Superior temporal gyrus (tissue), 1 donor: ENCODE measurements at regions not wholly inside any gene's neighbourhood (a gene's known extent, or its start where the extent isn't known, plus 50 kb on each side); places are given as distances from the start of the nearest gene placed in this dataset.

Experiments used
- DNase-seq: peaks from one replicate; pipeline ENCODE4 v3.0.0-alpha.2; 2016; ENCODE audit errors: extremely low spot score

DNA sequence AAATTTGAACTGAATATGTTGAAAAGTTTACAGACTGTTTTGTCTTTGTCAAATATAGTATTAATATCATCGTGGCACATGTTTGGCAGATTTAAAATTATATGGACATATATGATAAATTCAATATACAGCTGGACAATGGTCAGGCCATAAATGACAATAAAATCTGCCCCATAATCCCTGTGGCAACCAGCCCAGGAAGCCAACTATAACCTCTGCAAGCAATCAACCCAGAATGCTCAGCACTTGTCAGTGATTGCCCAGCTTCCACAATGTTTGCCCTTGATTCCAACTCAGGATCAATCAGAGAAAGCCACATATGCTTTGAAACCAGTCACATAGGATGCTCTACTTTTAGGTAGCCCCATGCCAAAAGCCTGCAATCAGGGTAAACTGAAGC is 671.9 kb downstream of the SUCLG1 start:
- no peak for DNase-seq

DNA sequence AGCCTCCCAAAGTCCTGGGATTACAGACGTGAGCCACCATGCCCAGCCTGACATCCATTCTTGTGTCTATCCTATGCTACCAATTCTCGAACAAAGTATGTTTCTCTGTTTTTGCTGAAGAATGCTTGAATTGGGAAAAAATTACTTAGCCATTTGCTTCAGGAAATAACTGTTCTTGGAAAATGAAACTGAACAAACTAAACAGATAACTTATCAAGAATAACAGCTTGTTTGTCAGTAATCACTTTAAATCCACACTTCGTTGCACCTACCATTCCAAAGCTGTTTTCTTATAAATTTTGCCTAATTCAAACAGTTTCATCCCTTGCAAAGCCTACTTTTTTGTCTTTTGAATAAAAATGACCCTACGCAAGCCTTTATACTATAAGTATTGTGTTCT is 672.9 kb downstream of the SUCLG1 start:
- DNase-seq: no peak

DNA sequence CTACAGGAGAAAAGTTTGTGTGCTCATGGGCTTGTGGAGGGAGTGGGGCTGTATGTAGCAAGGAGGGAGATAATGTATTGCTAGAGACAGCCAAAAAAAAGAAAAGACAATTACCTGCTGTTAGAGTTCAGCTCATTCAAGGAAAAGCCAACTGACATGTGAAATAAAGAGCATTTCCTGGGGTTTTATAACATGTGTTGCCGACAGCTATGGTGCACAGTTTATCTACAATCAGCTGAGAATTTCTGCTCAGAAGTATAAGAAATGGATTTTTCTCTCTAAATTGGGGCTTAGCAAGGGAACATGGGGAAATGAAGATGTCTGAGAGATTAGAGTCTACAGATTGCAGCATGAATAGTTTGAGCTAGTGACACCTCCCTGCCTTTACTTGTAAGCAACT is 674.1 kb downstream of the SUCLG1 start:
- no peak for DNase-seq

DNA sequence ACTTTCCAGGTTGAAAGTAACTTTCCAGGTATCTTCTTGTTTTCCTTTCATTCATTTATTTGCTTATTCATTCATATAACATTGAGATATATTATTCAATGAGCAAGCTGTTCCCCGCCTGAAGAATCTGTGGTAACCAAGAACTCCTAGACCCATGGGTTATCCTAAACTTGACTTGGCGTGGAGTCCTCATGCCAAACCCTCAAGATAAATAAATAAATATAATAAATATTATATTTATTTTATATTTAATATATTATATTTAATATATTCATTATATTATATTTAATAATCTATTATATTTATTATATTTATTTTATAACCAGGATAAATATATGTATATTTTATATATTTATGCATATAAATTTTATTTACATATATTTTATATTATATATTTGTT is 674.8 kb downstream of the SUCLG1 start:
- no peak for DNase-seq

DNA sequence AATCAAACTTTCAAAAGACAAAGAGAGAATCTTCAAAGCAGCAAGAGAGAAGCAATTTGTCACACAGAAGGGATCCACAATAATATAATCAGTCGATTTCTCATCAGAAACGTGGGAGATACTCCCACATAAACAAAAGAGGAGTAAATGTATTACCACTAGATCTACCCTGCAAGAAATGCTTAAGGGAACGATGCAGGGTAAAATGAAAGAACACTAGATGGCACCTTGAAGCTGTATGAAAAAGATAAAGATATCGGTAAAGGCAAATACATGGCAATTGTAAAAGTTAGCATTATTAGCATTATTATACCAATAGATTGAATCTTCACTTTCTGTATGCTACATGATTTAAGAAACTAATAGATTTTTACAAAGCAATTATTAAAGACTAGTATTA is 677.0 kb downstream of the SUCLG1 start:
- no peak for DNase-seq

DNA sequence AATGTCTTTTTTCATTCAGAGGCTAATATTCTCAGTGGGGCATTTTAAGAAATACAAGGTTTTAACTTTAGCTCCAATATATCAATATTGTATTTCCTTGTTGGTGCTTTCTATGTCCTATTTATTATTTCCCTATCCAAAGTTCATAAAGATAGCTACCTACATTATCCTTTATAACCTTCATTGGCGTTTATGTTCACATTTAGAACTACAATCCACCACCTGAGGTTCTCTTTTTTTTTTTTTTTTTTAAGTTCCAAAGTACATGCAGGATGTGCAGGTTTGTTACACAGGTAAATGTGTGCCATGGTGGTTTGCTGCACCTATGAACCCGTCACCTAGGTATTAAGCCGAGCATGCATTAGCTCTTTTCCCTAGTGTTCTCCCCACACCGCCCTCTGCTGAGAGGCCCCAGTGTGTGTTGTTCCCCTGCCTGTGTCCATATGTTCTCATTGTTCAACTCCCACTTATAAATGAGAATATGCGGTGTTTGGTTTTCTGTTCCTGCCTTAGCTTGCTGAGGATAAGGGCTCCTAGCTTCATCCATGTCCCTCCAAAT is 694.6 kb downstream of the SUCLG1 start:
- no peak for DNase-seq

DNA sequence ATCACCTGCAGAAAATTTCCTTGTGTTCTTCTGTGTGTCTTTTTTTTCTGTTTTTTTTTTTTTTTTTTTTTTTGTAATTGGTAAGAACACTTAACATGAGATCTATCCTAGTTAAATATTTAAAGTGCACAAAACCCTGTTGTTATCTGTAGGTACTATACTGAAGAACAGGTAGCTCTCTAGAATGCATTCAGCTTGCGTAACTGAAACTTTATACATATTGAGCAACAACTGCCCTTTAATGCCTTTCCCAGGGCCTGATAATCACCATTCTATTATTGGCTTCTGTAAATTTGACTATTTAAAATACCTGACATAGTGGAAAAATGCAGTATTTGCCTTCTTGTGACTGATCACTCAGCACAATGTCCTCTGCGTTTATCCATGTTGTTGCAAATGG is 701.8 kb downstream of the SUCLG1 start:
- DNase-seq: no peak

DNA sequence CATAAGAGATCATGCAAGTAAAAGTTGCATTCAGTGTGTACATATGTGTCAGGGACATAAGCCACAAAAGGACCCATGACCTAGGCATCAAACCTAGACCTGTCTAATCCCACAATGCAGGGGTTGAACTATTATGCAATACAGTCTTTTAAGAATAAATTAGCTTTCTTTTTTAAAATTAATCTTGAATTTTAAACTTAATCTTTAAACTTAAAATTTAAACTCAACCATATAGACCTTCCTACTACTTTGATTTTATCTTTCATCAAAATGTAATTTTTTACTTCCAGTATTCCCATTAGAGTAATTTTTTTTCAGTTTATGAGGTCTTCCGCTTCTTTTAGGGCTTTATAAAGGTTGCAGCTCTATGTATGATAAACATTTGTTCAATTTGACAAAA is 702.9 kb downstream of the SUCLG1 start:
- no peak for DNase-seq

DNA sequence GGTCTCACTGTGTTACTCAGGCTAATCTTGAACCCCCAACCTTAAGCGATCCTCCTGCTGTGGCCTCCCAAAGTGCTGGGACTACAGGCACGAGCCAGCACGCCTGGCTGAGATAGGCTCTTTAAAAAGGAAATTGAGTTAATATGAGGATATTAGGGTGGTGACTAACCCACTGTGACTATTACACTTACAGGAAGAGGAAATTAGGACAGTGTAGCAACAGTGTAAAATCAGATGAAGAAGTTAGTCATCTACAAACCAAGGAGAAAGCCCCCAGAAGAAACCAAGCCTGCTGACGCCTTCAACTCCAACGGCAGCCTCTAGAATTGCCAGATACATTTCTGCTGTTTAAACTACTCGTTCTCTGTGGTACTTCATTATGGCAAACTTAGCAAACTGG is 711.9 kb downstream of the SUCLG1 start:
- DNase-seq: no peak

DNA sequence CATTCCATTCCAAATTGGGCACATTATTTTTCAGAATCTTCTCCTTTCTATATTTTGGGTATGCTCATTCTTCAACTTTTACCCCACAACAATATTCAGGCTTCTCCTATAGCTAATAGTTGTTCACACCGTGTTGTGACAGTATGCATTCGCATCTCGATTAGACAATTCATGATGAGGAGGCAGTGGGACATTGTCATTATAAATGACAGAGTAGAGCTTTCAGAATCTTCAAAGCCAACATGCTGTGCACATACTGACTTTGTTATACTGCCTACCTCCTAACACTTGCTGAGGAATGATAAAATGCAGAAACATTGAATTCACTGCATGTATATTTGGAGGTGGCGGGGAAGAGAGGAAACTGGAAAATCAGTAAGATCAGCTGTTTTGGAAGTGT is 714.2 kb downstream of the SUCLG1 start:
- DNase-seq: no peak

DNA sequence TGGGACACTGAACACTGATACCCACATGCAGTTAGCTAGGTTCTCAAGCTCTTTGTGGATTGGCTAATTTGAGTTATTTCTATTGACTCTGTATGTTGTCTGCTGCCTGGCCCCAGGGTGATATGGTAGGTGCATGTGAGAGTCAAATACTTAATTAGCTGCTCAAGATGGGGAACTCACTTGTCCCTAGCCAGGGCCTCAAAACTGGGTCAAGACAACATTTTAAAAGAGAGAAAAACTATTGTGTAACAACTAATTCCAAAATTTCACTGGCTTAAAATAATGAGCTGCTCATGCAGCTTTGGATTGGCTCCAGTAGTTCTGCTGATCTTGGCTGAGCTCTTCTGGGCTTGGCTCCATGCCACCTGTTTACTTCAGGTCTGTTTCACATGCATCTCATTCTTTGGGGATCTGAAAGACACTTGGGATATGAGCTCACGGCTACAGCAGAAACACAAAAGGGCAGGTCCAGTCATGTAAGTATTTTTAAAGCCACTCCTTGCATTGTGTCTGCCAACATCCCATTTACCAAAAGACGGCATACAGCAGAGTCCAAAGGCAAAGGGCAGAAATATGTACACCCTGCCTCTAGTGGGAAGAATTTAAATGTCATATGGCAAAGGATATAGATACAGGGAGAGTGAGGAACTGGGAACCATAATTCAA is 716.8 kb downstream of the SUCLG1 start:
- no peak for DNase-seq

DNA sequence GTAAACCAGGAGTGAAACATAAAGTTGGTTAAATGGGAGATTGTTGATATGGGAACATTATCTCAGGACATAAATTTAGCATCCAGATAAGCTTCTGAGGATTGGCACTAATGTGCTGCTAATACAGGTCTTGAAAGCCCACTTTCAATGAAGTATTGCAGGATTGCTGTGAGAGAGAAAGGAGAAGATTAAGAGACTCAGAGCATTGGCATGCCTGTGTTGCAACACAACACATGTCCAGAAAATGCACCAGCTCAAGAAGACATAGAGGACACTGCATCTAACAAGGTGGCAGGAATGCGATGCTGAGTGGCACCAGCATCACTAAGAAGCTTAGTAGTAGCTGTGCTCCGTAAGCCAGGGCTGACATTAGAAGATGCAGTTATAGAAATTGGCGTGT is 728.9 kb downstream of the SUCLG1 start:
- DNase-seq: no peak

DNA sequence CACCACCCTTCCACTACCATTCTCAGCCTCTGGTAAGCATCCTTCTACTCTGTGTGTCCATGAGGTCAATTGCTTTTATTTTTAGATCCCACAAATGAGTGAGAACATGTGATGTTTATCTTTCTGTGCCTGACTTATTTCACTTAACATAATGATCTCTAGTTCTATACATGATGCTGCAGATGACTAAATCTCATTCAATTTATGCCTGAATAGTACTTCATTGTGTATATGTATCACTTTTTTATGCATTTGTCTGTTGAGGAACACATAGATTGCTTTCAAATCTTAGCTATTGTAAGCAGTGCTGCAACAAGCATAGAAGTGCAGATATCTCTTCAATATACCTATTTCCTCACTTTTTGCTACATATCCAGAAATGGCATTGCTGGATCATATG is 733.3 kb downstream of the SUCLG1 start:
- no peak for DNase-seq

DNA sequence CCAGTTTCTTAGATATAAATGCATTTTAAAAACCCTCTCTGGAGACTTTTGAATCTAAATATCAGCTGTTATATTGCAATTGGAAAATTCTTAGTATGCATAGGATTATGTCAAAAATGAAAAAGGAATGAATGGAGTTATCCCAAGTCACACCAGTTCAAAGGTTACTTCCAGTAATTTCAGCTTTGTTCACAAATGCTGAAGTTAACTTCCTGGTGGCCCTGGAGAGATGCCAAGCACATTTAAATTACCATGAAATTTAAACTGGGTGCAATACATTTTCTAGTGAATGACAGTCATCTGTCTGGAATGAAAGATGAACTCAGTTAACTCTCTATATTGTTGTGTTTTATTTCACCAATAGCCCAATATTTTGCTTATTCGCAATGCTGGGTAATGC is 753.9 kb downstream of the SUCLG1 start:
- DNase-seq: no peak

DNA sequence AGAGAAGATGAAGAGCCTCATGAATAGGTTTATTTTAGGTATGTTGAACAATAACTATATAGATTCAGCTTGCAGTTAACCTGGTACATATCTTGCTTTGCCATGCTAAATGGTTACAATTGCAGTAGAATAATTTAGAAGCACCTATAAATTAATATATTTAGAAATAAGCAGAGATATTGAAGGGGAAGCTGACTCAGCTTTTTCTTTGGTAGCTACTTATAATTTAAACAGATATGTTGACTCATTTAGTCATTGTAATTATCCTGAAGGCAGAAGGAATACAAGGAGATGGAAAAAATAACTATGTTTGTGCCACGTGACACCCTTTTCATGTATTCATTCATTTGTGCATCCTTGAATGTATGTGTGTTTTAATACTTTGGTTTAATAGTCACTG is 755.5 kb downstream of the SUCLG1 start:
- no peak for DNase-seq

DNA sequence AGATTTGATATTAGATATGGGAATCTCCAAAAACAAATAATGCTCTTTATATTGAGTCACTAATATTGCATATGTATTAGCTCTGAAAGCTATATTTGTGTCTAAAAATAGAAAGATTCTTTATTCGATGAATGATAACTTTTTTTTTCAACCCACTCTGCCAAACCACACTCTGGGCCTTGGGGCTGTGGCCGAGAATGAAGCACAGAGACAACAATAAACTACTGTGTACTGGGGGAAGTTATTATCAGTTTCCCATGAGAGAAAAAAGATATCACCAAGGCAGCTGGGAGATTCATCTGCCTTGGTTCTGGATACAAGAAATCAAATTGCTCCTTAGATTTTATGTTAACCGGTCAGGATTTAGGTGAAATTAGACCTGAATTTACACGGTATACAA is 762.2 kb downstream of the SUCLG1 start:
- DNase-seq: no peak

DNA sequence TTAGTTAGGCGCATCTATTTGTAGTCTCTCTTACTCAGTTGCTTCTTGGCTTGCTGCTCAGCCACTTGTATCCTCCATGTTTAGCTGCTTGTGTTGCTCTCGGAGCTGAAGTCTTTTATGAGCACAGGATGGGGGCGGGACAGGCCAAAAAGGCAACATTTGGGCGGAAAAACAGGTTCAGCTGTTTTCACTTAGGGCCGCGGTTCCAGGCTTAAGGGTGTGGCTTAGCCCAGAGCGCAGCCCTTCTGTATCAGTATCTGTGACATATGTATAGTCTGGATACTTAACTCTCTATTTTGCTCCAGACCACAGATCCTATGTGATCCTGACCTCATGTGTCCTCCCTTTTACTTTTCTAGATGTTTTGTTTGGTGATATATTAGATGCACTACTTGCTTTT is 763.5 kb downstream of the SUCLG1 start:
- DNase-seq: no peak

DNA sequence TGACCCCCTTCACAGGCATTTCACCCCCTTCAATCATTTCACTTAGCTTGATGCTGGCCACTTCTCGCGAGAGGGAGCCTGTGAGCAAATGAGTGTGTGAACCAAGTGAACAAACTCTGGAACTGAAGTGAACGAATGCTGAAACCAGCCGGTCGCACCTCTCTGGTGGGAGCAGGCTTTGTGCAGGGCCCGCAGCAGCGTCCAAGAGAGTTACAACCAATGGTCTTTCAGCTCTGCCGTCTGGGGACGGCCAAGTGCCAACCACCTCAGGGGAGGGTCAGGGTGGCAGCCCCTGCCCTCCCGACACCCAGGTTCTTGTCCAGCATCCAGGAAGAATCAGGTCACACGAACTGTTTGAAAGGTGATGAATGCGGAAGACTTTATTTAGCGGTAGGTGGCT is 764.0 kb downstream of the SUCLG1 start:
- no peak for DNase-seq

DNA sequence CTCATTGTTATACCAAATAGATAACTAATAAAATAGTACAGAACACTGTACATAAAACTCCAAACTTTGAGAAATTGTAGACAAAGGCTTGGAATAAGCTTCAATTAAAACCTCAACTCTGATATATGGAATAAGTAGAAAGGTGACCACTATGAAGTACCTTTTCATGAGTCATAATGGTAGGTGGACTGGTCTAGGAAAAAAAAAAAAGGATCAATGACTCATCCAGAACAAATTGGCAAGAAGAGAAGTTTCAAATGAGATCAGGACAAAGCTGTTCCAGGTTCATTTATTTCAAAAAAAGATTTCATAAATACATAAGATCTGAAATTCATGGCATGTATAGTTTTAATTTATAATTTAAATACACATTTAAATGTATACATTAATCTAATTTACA is 769.7 kb downstream of the SUCLG1 start:
- no peak for DNase-seq

DNA sequence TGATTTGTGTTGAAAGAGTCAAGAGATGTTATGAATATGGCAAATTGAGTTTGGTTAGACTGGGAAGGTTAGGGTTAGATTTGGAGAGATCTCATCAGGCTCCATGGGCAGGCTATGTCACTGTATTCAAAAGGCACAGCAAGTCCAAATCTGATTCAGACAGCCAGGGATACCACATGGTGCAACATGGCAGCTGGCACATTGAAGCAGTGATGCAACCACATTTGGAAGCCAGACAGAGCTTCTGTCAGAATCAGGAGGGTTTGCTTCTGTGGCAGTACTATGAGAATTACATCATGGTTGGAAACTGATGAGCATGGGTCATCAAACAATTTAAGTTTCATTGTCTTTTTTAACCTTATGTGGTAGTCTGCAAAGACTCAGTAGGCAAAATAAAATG is 772.2 kb downstream of the SUCLG1 start:
- DNase-seq: peak; percentile 84

DNA sequence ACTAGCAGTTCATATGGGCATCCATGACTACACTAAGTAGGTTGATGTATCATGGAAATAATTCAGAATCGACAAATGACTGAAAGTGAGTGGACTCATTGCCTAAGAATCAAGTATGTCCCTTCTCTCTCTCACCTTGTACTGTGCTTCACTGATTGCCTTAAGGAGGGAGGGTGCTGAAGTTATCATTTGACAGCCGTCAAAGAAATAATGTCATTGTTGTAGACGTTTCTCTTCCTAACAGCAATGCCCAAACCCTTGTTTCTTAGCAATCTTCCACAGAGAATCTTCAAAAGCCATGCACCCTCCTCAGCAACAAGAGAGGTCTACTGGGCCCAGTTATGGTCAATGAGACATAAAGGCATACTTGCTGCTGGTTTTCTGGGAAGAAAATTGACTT is 785.0 kb downstream of the SUCLG1 start:
- no peak for DNase-seq

DNA sequence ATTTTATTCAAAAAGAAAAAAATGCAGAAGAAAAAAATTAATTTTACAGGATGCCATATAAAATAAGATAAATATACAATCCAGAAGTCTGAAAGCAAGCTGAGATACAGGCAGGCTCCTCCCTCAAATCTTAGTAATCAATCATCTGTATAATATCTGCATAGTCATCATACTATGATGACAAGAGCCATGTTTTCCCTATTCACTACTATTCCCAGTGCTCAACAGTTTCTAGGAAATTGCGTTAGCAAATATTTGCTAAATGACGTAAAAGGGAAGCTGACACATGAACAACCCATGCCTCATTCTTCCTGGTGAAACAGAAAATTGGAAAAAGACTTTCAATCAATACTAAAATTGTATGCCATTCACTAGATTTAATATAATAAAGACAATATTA is 793.2 kb downstream of the SUCLG1 start:
- no peak for DNase-seq

DNA sequence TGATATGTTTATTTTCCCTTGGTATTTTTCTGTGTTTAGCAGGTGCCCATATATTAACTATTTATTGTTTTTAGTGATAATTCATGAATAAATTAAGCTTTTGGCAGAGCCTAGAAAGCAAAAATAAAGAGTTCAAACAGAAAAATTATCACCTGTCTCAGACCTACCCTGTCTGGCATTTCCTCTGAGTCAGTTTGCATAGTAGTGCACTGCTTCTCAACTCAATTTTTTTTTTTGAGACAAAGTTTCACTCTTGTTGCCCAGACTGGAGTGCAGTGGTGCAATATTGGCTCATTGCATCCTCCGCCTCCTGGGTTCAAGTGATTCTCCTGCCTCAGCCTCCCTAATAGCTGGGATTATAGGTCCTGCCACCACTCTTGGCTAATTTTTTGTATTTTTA is 793.9 kb downstream of the SUCLG1 start:
- no peak for DNase-seq

DNA sequence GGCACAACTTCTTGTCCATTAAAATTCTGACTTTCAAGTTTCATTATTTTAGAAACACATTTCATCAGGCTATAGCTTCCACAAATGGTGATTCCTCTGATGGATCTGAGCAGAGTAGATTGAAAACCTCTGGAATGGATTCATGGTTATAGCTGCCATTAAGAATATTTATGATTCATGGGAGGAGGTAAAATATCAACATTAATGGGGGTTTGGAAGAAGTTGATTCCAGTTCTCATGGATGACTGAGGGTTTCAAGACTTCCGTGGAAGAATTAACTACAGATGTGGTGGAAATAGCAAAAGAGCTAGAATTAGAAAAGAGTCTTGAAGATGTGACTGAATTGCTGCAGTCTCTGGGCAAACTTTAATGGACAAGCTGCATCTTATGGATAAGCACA is 797.4 kb downstream of the SUCLG1 start:
- DNase-seq: no peak
